Ecto neural progenitor cell (in vitro differentiated cells): ENCODE measurements at regions not wholly inside any gene's neighbourhood (a gene's known extent, or its start where the extent isn't known, plus 50 kb on each side); places are given as distances from the start of the nearest gene placed in this dataset.

Experiments
- DNase-seq: peaks from one replicate; pipeline ENCODE4 v3.0.0-alpha.2; 2018; ENCODE audit warnings: low spot score

- peak; percentile 38 for DNase-seq
Measured at GRCh38 chr1:29767088-29767685, 530.9 kb downstream of the PTPRU start.

GRCh38 chr1:29762635-29763034, 526.3 kb downstream of the PTPRU start:
- DNase-seq = peak; percentile 19

- DNase-seq = peak; percentile 23
Measured at GRCh38 chr1:29761159-29761928, 525.0 kb downstream of the PTPRU start.

DNA sequence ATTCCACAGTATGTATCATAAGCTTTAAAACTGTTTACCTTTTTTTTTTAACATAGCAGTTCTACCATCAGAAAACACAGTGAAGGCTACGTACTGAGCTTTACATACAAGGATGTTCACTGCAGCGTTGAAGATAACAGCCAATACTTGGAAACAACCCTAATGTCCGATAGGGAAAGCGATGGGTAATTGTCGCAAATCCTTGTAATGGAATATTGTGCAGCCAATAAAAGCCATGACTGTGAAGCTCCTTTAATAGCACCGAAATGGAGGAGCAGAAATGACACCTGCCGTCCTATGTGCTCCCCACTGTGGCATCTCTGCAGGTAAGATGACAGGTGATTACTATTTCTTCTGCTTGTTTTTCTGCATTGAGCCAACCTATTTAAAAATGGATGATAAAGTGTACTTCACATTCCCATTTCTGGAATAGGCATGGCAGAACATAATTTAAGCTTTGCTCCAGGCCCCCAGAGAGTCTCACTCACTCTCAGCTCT, 523.8 kb downstream of the PTPRU start:
- DNase-seq = no peak

GRCh38 chr1:29758781-29759499, 522.6 kb downstream of the PTPRU start:
- peak; percentile 29 for DNase-seq

DNA sequence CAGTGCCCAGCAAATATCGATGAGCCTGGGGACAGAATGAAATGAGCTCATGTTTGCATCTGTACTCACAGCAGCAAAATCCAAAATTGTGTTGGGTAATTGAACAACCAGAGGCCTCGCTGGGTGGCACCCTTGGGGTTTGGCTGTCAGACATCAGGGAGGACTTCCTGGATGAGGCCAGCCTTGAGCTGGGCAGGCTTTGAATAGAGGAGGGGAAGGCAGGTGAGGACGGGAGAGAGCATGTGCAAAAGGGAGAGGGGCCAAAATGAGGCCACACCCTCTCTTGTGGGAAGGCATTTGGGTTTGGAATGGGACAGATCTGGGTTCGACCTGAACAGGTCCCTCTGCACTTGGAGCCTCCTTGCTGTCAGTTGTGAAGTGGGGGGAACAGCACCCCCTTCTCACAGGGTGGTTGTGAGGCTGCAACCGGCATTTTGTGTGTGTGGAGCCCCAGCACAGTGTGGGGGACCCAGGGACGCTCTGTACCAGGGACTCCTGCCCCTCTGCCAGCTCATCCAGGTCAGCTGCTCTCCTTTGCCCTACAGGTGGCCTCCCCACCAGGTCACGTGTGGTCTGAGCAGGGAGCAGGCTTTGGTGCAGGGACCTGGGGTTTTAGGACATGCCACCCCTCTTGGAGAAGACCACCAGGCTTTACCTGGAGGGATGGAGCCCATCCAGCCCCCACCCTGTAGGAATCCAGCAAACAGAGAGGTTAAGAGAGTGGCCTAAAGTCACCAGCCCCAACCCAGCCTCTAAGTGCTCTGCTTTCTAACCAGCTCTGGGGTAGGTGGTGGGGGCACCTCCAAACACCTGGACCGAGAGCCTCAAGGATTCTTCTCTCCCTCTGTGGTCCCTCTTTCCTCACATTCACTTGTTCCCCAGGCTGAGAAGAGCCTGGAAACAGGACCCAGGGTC, 521.8 kb downstream of the PTPRU start:
- peak; percentile 36 for DNase-seq

- peak; percentile 22 for DNase-seq
Measured at GRCh38 chr1:29756901-29757725, 520.8 kb downstream of the PTPRU start.

GRCh38 chr1:29756498-29756897, 520.2 kb downstream of the PTPRU start:
- peak; percentile 13 for DNase-seq

DNA sequence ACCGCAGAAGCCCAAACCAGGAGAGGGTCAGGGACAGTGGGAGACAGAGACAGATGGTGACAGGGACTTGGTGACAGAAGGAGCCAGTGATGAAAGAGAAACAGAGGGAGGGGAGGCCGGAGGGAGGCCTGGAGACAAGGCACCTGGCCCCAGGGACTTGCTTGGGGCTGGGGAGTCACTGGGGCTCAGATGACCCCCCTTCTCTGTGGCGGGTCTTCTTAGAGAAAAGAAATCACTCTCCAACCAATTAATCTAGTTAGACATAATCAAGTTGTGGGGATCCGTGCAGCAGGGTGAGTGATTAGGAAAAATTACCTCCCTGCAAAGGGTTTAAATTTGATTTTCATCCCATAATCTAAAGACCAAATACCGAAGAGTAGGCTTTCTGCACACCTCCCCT, 519.8 kb downstream of the PTPRU start:
- peak; percentile 18 for DNase-seq

- DNase-seq = peak; percentile 29
Measured at GRCh38 chr1:29755412-29756015, 519.2 kb downstream of the PTPRU start.

DNA sequence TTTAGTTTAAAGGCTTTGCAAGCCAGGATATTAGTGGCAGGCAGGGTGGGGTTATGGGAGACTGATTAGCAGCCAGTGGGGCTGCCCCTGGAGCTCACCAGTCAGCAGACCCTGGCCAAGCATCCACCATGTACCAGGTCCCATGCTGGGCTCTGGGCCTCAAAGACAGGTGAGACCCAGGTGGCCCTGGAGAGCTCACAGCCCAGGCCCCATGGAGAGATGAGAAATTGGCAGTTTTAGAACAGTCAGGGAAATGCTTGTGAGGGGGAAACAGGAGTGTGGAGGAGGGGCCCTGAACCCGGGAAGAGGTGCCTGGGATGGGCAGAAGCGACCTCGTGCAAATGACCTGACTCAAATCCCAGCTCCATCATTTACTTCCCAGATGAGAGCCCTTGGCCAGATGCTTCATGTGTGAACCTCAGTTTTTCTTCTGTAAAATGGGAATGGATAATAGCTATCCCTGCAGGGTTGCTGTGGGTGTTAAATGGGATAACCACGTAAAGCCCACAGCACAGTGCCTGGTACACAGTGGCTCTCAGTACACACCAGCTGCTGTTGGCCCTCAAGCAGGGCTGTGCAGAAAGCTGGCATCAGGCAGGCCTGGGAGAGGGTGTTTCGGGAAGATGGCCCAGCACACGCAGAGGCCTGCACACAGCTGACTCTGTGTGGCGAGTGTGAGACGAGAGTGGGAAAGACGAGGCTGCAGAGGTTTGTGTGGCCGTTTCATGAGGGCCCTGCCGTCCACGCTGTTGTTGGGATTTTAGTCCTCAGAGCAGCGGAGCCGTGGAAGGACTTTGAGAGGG, 518.5 kb downstream of the PTPRU start:
- DNase-seq = peak; percentile 29

DNA sequence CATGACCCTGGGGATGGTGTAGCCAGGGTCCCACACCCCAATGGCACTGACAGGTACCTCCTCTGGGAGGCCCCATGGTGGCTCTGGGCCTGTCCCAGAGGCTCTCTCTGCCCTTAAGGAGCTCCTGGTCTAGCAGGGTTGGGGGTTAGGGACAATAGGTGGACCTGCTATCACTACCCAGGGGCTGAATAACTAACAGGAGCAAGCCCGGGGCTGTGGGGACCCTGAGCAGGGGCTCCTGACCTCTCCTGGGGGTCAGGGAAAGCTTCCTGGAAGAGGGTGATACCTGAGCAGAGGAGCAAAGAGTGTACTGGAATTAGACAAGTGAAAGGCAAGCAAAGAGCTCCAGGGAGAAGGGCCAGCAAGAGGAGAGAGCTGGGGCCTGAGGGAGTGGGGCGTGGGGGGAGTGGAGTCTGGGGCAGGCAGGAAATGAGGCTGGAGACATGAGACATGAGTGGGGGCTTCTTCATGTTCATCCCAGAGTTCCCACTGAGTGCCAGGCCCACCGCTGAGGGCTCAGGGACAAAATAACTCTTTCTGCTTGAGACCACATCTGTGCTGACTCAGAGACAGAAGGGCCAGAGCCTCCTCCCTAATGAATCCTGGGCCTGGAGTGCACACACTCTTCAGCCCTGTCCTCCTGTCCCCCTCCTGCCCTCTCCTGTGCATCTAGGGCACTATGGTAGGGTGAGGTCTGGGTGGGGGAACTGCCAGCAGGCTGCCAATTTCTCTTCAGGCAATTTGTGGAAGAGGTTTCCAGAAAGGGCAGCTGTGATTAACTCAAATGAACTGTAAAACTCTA, 517.6 kb downstream of the PTPRU start:
- DNase-seq = peak; percentile 29

DNA sequence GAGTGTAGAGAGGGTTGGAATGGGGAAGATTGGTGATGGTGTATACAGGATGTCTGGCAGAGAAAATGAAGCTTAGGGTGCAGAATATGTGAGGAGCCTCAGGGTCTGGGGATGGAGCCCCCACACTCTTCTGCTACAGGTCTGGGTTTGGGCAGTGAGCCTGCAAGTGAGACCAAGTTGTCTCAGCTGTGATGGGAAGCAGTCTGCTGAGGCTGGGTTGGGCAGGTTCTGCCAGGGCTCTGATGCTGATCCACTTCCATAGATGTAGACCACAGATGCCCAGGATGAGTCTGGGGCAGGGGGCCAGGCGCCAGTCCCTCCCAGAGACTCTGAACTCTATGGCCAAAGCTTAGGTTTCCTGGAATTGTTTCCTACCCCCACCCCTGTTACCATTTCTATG, 516.9 kb downstream of the PTPRU start:
- DNase-seq = peak; percentile 15

DNA sequence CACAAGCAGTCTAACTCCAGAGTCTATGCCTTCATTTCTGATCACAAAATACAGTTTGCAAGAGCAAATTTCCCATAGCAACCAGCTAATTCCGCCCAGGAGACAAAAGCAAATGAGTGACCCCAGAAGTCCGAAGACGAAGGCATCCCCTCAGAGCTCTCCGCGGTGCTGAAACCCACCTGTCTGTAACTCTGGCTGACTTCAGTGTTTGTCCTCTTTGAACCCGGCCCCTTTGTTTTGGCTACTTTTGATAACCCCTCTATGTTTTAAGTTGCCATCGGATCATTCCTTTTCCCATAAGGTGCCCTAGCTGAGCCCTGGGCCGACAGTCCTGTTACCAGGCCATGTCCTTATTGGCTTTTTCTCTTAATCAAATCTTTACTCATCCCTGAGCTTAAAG, 515.8 kb downstream of the PTPRU start:
- peak; percentile 55 for DNase-seq

- DNase-seq = peak; percentile 2
Measured at GRCh38 chr1:29749024-29749945, 513.0 kb downstream of the PTPRU start.

GRCh38 chr1:29747196-29747595, 510.9 kb downstream of the PTPRU start:
- DNase-seq = no peak

DNA sequence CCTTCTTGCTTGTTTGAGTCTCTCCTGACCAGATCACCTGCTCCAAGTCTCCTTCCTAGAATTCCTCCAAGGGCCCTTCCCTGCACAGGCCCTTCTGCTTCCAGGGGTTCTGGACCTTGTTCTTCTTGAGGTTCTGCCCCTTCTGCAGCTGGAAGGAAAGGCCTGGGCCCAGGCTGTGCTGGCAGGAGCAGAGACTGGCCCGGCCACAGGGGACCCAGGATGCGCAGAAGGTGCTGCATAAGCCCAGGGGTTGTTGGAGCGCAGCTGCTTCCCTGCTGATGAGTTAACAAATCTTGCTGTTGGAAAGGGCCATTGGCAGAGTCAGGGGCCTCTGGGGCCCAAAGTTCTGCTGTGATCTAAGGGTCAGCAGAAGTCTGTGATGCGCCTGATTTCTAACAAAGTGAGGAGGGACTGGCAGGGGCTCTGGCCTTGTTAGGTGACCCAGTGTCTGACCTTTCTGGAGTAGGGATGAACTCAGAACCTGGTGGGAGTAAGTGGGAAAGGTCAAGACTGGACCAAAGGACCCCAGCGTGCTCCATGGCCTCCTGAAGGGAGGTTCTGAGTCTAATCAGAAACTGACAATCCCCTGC, 509.8 kb downstream of the PTPRU start:
- no peak for DNase-seq
